DND-41 (cell line): ENCODE measurements at regions not wholly inside any gene's neighbourhood (a gene's known extent, or its start where the extent isn't known, plus 50 kb on each side); places are given as distances from the start of the nearest gene placed in this dataset.
A peak's percentile ranks its signal among the peaks of the same experiment; 100 is the strongest.

Experiments used
- ATAC-seq: fragments of 200-7000 bp; cut with Tn5 transposase; 3 replicates; pipeline ENCODE4 v1.9.1; 2021; ENCODE audit warnings: low read depth; ENCODE audit not compliant: insufficient read depth
- DNase-seq: peaks from one replicate; pipeline ENCODE4 v3.0.0-alpha.2; 2020
- H2AFZ ChIP-seq: 2 replicates; pipeline ENCODE4 v1.6.0; 2012; ENCODE audit warnings: low read depth, low read length
- H3K27ac ChIP-seq: 2 replicates; pipeline ENCODE4 v1.5.1; 2012; ENCODE audit warnings: low read length, inconsistent platforms
- H3K27me3 ChIP-seq: fragments of 200-600 bp; sonication (generic); 2 replicates; pipeline ENCODE4 v1.6.0; 2012; ENCODE audit warnings: low read length, mild to moderate bottlenecking, inconsistent platforms; ENCODE audit not compliant: insufficient read depth, poor library complexity
- H3K36me3 ChIP-seq: 2 replicates; pipeline ENCODE4 v1.5.1; 2012; ENCODE audit warnings: low read length, inconsistent platforms; ENCODE audit not compliant: insufficient read depth
- H3K4me1 ChIP-seq: 2 replicates; pipeline ENCODE4 v1.5.1; 2012; ENCODE audit warnings: mild to moderate bottlenecking, low read length; ENCODE audit not compliant: insufficient read depth
- H3K4me2 ChIP-seq: 2 replicates; pipeline ENCODE4 v1.6.0; 2012; ENCODE audit warnings: mild to moderate bottlenecking, moderate library complexity, low read length, inconsistent platforms; ENCODE audit not compliant: insufficient read depth
- H3K4me3 ChIP-seq, 2 experiments: fragments of 200-600 bp in 1 of 2; shearing (Covaris generic) in 1 of 2; 2 replicates each; pipeline ENCODE4 v1.5.1; 2012 to 2016; ENCODE audit warnings: inconsistent platforms in 2 of 2, low read length in 2 of 2, mild to moderate bottlenecking in 2 of 2, low read depth in 1 of 2, moderate library complexity in 1 of 2
- H3K79me2 ChIP-seq: 2 replicates; pipeline ENCODE4 v1.6.0; 2012; ENCODE audit warnings: low read length, inconsistent platforms; ENCODE audit not compliant: insufficient read depth
- H3K9ac ChIP-seq: 2 replicates; pipeline ENCODE4 v1.6.0; 2012; ENCODE audit warnings: low read depth, mild to moderate bottlenecking, inconsistent platforms, low read length, moderate library complexity
- H3K9me3 ChIP-seq: 2 replicates; pipeline ENCODE4 v1.5.1; 2012; ENCODE audit warnings: low read length, moderate library complexity, mild to moderate bottlenecking, inconsistent platforms; ENCODE audit not compliant: insufficient read depth, severe bottlenecking
- H4K20me1 ChIP-seq: 2 replicates; pipeline ENCODE4 v1.6.0; 2012; ENCODE audit warnings: low read length; ENCODE audit not compliant: insufficient read depth
- EZH2 ChIP-seq: IDR thresholded peaks from 3 replicates; pipeline ENCODE4 v1.6.1; 2012; ENCODE audit warnings: borderline replicate concordance, low read depth, mild to moderate bottlenecking, moderate library complexity, low read length, inconsistent platforms; ENCODE audit not compliant: severe bottlenecking
- TF ChIP-seq, protein P1 (sequence below): IDR thresholded peaks from 2 replicates; pipeline ENCODE4 v1.5.1; 2012; ENCODE audit warnings: borderline replicate concordance, low read length, moderate library complexity, mild to moderate bottlenecking; ENCODE audit not compliant: poor library complexity, severe bottlenecking; ENCODE audit errors: extremely low read depth

DNA sequence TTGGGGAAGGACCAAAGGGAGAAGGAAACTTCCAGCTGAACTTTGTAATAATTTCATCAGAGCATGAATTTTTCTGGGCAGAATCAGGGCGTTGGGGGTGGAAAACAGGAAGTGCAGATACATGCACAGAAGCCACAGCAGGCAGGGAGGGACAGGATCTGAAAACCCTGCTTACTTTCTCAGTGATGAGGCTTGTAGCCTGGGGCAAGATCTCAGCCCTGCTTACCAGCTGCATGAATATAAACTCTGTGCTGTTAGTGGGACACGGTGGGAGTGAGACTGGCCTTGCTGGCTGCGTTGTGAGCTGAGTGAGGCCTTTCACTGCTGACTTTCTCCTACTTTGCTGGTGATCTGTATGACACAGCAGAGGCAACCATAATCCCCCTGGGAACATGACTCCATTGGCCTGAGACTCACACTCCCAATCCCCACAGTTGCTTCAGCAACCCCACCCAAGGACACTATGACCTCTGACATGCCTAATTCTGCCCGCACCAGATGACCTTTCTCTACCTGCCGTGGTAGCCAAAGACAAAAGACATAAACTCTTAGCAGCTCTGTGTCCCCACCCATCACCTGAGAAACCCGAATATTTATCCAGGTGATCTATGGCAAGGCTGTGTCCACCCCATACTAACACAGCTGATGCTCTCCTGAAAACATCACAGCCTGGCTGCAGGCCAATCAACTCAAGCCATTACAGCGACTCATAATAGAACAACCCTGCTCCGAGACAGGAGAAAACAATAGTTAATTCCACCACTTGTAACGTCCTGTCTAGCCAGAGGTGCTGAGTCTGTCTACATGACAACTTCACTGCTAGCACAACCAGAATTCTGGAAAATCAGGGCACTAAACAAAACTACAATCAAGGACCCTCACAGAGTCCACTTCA, 190.7 kb upstream of the CHRM2 start:
- Histone ChIP-seq H3K79me2 (no peaks in the 10 kb centered on the region), H3K36me3 (no peaks in the 10 kb centered on the region), H3K9me3 (no peaks in the 10 kb centered on the region), H4K20me1 (no peaks in the 10 kb centered on the region), H3K27ac (no peak overlapping the region), H3K4me2 (0 out of 2 replicates have a peak overlapping the region, but pooled peaks have one; percentile 3), H3K4me3 (no peak overlapping the region), H3K9ac (no peak overlapping the region), H2AFZ (peak overlapping the region; percentile 36; the same call in 1 of the 2 replicates), H3K4me1 (peaks cover 10% of the 10 kb centered on the region), H3K27me3 (no peaks in the 10 kb centered on the region)
- TF ChIP-seq, protein P1, sequence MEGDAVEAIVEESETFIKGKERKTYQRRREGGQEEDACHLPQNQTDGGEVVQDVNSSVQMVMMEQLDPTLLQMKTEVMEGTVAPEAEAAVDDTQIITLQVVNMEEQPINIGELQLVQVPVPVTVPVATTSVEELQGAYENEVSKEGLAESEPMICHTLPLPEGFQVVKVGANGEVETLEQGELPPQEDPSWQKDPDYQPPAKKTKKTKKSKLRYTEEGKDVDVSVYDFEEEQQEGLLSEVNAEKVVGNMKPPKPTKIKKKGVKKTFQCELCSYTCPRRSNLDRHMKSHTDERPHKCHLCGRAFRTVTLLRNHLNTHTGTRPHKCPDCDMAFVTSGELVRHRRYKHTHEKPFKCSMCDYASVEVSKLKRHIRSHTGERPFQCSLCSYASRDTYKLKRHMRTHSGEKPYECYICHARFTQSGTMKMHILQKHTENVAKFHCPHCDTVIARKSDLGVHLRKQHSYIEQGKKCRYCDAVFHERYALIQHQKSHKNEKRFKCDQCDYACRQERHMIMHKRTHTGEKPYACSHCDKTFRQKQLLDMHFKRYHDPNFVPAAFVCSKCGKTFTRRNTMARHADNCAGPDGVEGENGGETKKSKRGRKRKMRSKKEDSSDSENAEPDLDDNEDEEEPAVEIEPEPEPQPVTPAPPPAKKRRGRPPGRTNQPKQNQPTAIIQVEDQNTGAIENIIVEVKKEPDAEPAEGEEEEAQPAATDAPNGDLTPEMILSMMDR = no peak
- TF ChIP-seq EZH2 = no peak
- peak; percentile 59; the same call in 1 of the 3 replicates for ATAC-seq
- peak; percentile 6 for DNase-seq

DNA sequence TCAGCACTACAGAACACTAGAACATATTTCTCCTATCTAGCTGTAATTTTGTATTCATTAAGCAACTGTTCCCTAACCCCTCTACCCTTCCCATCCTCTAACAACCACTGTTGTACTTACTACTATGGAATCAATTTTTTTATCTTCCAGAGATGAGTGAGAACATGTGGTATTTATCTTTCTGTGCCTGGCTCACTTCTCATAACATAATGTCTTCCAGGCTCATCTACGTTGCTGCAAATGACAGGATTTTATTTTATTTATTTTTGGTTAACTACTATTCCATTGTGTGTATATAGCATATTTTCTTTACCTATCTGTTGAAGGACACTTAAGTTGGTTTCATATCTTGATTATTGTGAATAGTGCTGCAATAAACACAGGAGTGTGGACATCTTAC, 200.9 kb upstream of the CHRM2 start:
- H3K4me1 ChIP-seq = no peaks in the 10 kb centered on the region
- no peaks in the 10 kb centered on the region for H3K27me3 ChIP-seq
- H3K4me3 ChIP-seq = no peak overlapping the region
- H3K9me3 ChIP-seq = peaks cover 4% of the 10 kb centered on the region
- no peaks in the 10 kb centered on the region for H4K20me1 ChIP-seq
- H3K27ac ChIP-seq = no peak overlapping the region
- no peak for TF ChIP-seq EZH2
- TF ChIP-seq, protein P1 = no peak
- ATAC-seq (no peak), DNase-seq (no peak)
- H3K9ac ChIP-seq = no peak overlapping the region
- H3K4me2 ChIP-seq = no peak overlapping the region
- H3K36me3 ChIP-seq = no peaks in the 10 kb centered on the region
- H2AFZ ChIP-seq = no peak overlapping the region
- H3K79me2 ChIP-seq = no peaks in the 10 kb centered on the region

DNA sequence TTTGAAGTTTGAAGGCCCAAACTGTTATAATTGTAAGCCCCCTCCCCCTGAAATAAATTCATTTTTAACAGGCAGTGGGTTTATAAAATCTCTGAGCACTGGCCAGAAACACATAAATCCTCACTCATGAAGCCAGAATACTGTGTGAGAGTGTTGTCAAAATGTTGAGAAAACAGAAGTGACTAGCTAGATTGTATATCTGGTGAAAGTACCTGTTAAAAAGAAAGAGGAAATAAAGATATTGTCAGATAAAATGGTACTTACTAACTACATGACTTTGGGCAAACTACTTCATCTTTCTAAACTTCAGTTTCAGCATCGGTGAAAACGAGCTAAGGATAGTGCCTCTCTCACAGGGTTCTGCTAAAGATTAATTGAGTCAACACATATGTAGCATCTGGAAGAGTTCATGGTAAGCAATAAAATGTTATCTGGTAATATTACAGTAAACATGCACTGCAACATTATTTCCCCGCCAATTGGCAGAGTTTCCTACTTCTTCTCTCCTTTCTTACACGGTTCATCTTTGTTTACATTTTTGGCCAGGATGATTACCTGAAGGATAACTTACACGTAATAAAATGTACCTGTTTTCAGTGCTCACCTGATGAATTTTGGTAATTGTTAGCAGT, 202.5 kb upstream of the CHRM2 start:
- H3K4me1 ChIP-seq = no peaks in the 10 kb centered on the region
- H3K27me3 ChIP-seq = no peaks in the 10 kb centered on the region
- H3K4me2 ChIP-seq = no peak overlapping the region
- no peaks in the 10 kb centered on the region for H3K9me3 ChIP-seq
- H3K4me3 ChIP-seq = no peak overlapping the region
- TF ChIP-seq, protein P1 = no peak
- no peak for TF ChIP-seq EZH2
- no peak for DNase-seq
- H3K36me3 ChIP-seq = no peaks in the 10 kb centered on the region
- H2AFZ ChIP-seq = no peak overlapping the region
- H4K20me1 ChIP-seq = no peaks in the 10 kb centered on the region
- no peak overlapping the region for H3K27ac ChIP-seq
- no peak overlapping the region for H3K9ac ChIP-seq
- no peak for ATAC-seq
- H3K79me2 ChIP-seq = no peaks in the 10 kb centered on the region
